Parathyroid adenoma (tissue), 2 donors: ENCODE measurements at regions not wholly inside any gene's neighbourhood (a gene's known extent, or its start where the extent isn't known, plus 50 kb on each side); places are given as distances from the start of the nearest gene placed in this dataset.

Experiments used
- H2AFZ ChIP-seq: fragments of 300-600 bp; sonication (generic); one replicate; pipeline ENCODE4 v1.7.0; 2017; ENCODE audit warnings: antibody characterized with exemption, mild to moderate bottlenecking
- H3K27ac ChIP-seq: fragments of 300-600 bp; sonication (generic); one replicate; pipeline ENCODE4 v1.7.0; 2017
- H3K27me3 ChIP-seq: fragments of 300-600 bp; sonication (generic); one replicate; pipeline ENCODE4 v1.7.0; 2017; ENCODE audit warnings: low read length; ENCODE audit not compliant: control insufficient read depth, insufficient read depth
- H3K36me3 ChIP-seq: fragments of 300-600 bp; sonication (generic); one replicate; pipeline ENCODE4 v1.7.0; 2017; ENCODE audit warnings: low read length; ENCODE audit not compliant: control insufficient read depth, insufficient read depth
- H3K4me1 ChIP-seq: fragments of 300-600 bp; sonication (generic); one replicate; pipeline ENCODE4 v1.7.0; 2017; ENCODE audit warnings: control low read depth
- H3K4me2 ChIP-seq: fragments of 300-600 bp; sonication (generic); one replicate; pipeline ENCODE4 v1.7.0; 2017; ENCODE audit warnings: low read length
- H3K4me3 ChIP-seq: fragments of 300-600 bp; sonication (generic); one replicate; pipeline ENCODE4 v1.7.0; 2017; ENCODE audit warnings: low read depth, low read length
- H3K79me2 ChIP-seq: fragments of 300-600 bp; sonication (generic); one replicate; pipeline ENCODE4 v1.7.0; 2017; ENCODE audit warnings: control low read depth
- H3K9ac ChIP-seq: fragments of 300-600 bp; sonication (generic); one replicate; pipeline ENCODE4 v1.7.0; 2017; ENCODE audit warnings: mild to moderate bottlenecking
- H3K9me3 ChIP-seq: fragments of 300-600 bp; sonication (generic); one replicate; pipeline ENCODE4 v1.7.0; 2017; ENCODE audit warnings: low read length; ENCODE audit not compliant: control insufficient read depth
- TF ChIP-seq, protein P1 (sequence below): fragments of 300-600 bp; sonication (generic); IDR thresholded peaks from one replicate; pipeline ENCODE4 v1.7.0; 2017; ENCODE audit warnings: antibody characterized with exemption, mild to moderate bottlenecking
- donor health status: primary hyperparathyroidism.

DNA sequence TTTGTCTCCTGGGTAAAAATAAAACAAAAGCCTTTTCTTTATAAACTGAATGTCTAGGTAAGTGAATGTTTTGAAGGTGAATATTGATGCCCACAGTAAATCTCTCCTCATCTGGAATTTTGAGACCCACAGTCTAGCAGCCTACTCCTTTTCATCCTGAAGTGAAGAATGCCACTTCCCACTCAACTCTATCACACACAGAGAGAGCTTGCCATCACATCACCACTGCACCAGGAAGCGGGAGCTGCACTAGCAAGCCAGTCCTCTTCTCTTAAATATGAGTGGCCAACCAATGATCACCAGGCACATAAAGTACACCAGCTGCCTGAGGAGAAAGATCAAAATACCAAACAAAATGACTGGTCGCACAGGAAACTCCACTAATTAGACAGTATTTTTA is 140.8 kb downstream of the MRPL39 start:
- Histone ChIP-seq H3K9ac (no peak overlapping the region), H3K79me2 (no peaks in the 10 kb centered on the region), H3K27ac (no peak overlapping the region), H3K36me3 (no peaks in the 10 kb centered on the region), H3K4me1 (no peaks in the 10 kb centered on the region), H3K9me3 (no peaks in the 10 kb centered on the region), H3K4me3 (no peak overlapping the region), H3K27me3 (no peaks in the 10 kb centered on the region), H3K4me2 (no peak overlapping the region), H2AFZ (no peak overlapping the region)
- TF ChIP-seq, protein P1, sequence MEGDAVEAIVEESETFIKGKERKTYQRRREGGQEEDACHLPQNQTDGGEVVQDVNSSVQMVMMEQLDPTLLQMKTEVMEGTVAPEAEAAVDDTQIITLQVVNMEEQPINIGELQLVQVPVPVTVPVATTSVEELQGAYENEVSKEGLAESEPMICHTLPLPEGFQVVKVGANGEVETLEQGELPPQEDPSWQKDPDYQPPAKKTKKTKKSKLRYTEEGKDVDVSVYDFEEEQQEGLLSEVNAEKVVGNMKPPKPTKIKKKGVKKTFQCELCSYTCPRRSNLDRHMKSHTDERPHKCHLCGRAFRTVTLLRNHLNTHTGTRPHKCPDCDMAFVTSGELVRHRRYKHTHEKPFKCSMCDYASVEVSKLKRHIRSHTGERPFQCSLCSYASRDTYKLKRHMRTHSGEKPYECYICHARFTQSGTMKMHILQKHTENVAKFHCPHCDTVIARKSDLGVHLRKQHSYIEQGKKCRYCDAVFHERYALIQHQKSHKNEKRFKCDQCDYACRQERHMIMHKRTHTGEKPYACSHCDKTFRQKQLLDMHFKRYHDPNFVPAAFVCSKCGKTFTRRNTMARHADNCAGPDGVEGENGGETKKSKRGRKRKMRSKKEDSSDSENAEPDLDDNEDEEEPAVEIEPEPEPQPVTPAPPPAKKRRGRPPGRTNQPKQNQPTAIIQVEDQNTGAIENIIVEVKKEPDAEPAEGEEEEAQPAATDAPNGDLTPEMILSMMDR: no peak

DNA sequence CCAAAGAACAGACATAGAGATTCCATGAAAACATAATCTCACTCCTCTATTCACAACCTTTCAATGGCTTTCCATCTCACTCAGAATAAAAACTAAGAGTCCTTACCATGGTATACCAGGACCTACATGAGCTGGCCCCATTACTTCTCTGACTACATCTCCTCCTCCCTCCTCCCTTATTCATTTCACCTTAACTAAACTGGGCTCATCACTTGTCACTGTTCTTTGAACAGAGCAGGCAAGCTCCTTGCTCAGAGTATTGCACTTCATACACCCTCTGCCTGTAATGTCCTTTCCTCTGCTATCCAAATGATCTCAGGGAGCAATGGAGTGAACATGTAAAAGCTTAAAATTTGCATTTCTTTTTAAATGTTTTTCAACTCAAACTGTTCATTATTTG is 142.0 kb downstream of the MRPL39 start:
- H3K79me2 ChIP-seq: no peaks in the 10 kb centered on the region
- no peak overlapping the region for H3K27ac ChIP-seq
- H3K9ac ChIP-seq: no peak overlapping the region
- H2AFZ ChIP-seq: no peak overlapping the region
- H3K9me3 ChIP-seq: no peaks in the 10 kb centered on the region
- H3K36me3 ChIP-seq: no peaks in the 10 kb centered on the region
- no peak overlapping the region for H3K4me2 ChIP-seq
- H3K27me3 ChIP-seq: no peaks in the 10 kb centered on the region
- TF ChIP-seq, protein P1: no peak
- no peaks in the 10 kb centered on the region for H3K4me1 ChIP-seq
- no peak overlapping the region for H3K4me3 ChIP-seq

DNA sequence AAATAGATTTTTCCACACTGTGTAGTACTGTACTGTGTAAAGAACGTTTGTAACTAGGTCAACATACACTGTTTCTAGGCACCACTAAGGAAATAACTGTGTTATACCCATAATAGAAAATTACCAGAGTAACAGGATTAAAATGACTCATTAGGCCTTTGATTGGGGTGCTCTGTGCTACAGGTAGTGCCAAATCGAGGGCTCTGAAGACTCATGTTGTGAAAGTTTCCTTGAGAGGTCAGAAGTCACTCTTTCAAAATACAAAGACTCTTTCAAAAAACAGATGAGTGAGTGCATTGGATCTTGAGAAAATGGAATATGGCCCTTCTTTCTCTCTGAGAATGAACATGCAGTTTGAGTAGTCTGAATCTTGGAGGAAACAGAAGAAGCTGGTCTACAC is 143.0 kb downstream of the MRPL39 start:
- Histone ChIP-seq H3K4me1 (no peaks in the 10 kb centered on the region), H3K9me3 (no peaks in the 10 kb centered on the region), H3K36me3 (no peaks in the 10 kb centered on the region), H2AFZ (no peak overlapping the region), H3K4me2 (no peak overlapping the region), H3K27ac (no peak overlapping the region), H3K4me3 (no peak overlapping the region), H3K79me2 (no peaks in the 10 kb centered on the region), H3K9ac (no peak overlapping the region), H3K27me3 (no peaks in the 10 kb centered on the region)
- TF ChIP-seq, protein P1: no peak

DNA sequence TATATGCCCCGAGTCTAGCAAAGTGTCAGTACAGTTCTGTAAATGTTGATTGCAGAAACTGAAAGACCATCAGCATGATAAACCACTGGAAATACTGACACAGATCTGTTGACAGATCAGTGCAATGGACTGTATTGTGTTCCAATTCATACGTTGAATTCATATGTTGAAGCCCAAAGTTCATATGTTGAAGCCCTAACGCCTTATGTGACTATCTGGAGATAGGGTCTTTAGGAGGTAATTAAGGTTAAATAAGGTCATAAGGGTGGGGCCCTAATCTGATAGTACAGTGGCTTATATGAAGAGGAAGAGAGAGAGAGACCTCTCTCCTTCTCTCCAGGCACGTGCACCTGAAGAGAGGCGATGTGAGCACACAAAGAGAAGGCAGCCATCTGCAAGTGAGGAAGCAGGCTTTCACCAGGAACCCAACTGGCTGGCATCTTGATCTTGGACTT is 144.7 kb downstream of the MRPL39 start:
- H2AFZ ChIP-seq: no peak overlapping the region
- no peak overlapping the region for H3K27ac ChIP-seq
- H3K4me2 ChIP-seq: no peak overlapping the region
- no peak overlapping the region for H3K4me3 ChIP-seq
- no peaks in the 10 kb centered on the region for H3K36me3 ChIP-seq
- H3K9ac ChIP-seq: no peak overlapping the region
- H3K27me3 ChIP-seq: no peaks in the 10 kb centered on the region
- H3K4me1 ChIP-seq: no peaks in the 10 kb centered on the region
- TF ChIP-seq, protein P1: no peak
- no peaks in the 10 kb centered on the region for H3K79me2 ChIP-seq
- H3K9me3 ChIP-seq: no peaks in the 10 kb centered on the region

DNA sequence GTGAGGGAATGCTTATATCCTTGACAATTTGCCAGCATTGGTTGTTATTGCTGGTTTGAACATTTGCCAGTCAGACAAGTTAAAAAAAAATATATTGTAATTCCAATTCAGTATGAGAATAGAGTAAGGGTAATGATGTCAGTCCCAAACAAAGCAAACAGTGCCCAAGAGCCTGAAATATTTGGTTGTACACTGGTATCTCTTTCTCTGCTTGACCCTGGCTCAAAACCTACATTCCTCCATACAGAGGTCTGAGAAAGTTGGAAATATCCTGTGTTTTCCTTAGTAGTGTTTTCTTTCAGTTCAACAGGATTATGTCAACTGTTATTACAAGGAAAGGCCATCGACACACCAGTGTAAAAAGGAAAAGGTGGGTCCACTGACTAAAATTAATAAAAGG is 145.6 kb downstream of the MRPL39 start:
- no peak overlapping the region for H3K27ac ChIP-seq
- no peaks in the 10 kb centered on the region for H3K4me1 ChIP-seq
- H3K36me3 ChIP-seq: no peaks in the 10 kb centered on the region
- no peak overlapping the region for H3K4me3 ChIP-seq
- H3K9ac ChIP-seq: no peak overlapping the region
- no peak overlapping the region for H2AFZ ChIP-seq
- no peaks in the 10 kb centered on the region for H3K79me2 ChIP-seq
- TF ChIP-seq, protein P1: no peak
- no peaks in the 10 kb centered on the region for H3K27me3 ChIP-seq
- H3K4me2 ChIP-seq: no peak overlapping the region
- no peaks in the 10 kb centered on the region for H3K9me3 ChIP-seq
